Heart left ventricle (tissue), 13 donors: ENCODE measurements at regions not wholly inside any gene's neighbourhood (a gene's known extent, or its start where the extent isn't known, plus 50 kb on each side); places are given as distances from the start of the nearest gene placed in this dataset.

ENCODE experiments used
- CTCF ChIP-seq, 12 donors: fragments of 200-600 bp; sonication (generic) in 4 of 12; IDR thresholded peaks; one replicate each; pipeline versions ENCODE4 v1.5.0 to v1.8.0; 2018 to 2022; ENCODE audit warnings: antibody characterized with exemption in 12 of 12, mild to moderate bottlenecking in 5 of 12
- POLR2A ChIP-seq, 2 donors: fragments of 450-650 bp; IDR thresholded peaks; one replicate each; pipeline ENCODE4 v1.6.1; 2017; ENCODE audit warnings: antibody characterized with exemption in 2 of 2, mild to moderate bottlenecking in 2 of 2, moderate library complexity in 2 of 2
- donor health status: ischemic (EF 13 %, LVEDD 7.1; RV severe dilation, severe dysfunction).
- donor health status: DM: no; HTN: yes; CAD: no.
- donor health status: DM: no; HTN: no; CAD: no.
- donor health status: ischemic (EF 25% LVEDD 6.9; RV normal size, moderate dysfunction).
- donor health status: ischemic (EF 25% LVEDD 5.7; RV mildly dilated, moderate dysfunction).
- donor health status: ischemic (EF 35%, LVEDD 5.7; RV mildly dilated, moderate dysfunction).
- donor health status: nonischemic (EF 11% LVEDD 7.7; RV severe dilation, severe dysfunction).
- donor health status: DM: yes; HTN: yes; CAD: no.
- donor health status: PGD.
- donor health status: ischemic (EF 29% LVEDD 5.4; RV normal size, mild dysfunction).
- donor health status: nonischemic (EF 23%, LVEDD 6.1; RV moderate dilation, normal function).

- TF ChIP-seq CTCF (IDR thresholded peaks at IDR 0.05): no peak
- TF ChIP-seq POLR2A (IDR thresholded peaks at IDR 0.05): no peak
Observed at GRCh38 chr5:56352808-56353590, 119.9 kb upstream of the ANKRD55 start.
